ENCODE measurements at regions not wholly inside any gene's neighbourhood (a gene's known extent, or its start where the extent isn't known, plus 50 kb on each side); places are given as distances from the start of the nearest gene placed in this dataset.

- H3K36me3 Mint-ChIP-seq (ENCODE audit: low read depth) = no peaks in the 10 kb centered on the region
- intact Hi-C loops (cut with micrococcal nuclease) = no loop called here
- H3K9me3 Mint-ChIP-seq = no peaks in the 10 kb centered on the region
- no peak overlapping the region for H3K27ac Mint-ChIP-seq
- DNase-seq (no peak), ATAC-seq (ENCODE audit: low read depth) (no peak)
- H3K4me1 Mint-ChIP-seq = no peaks in the 10 kb centered on the region
- no peak overlapping the region for H3K4me3 Mint-ChIP-seq
- TF ChIP-seq CTCF (IDR thresholded peaks at IDR 0.05) = no peak
- no peaks in the 10 kb centered on the region for H3K27me3 Mint-ChIP-seq
- POLR2A ChIA-PET = no interaction called here
- CTCF ChIA-PET = no interaction called here
These were observed 247.7 kb upstream of the ARSJ start for GRCh38 chr4:114226968-114227760.

- ChIA-PET CTCF (no interaction called here), POLR2A (no interaction called here)
- Mint-ChIP-seq H3K4me1 (no peaks in the 10 kb centered on the region), H3K27me3 (no peaks in the 10 kb centered on the region), H3K36me3 (ENCODE audit: low read depth) (no peaks in the 10 kb centered on the region), H3K9me3 (no peaks in the 10 kb centered on the region), H3K27ac (no peak overlapping the region), H3K4me3 (no peak overlapping the region)
- no peak for DNase-seq
- TF ChIP-seq CTCF (IDR thresholded peaks at IDR 0.05) = no peak
- intact Hi-C loops (cut with micrococcal nuclease) = no loop called here
- ATAC-seq (ENCODE audit: low read depth) = no peak
These were observed 250.3 kb upstream of the ARSJ start for GRCh38 chr4:114229706-114230105.

GRCh38 chr4:114236171-114236769 lies 256.8 kb upstream of the ARSJ start:
- TF ChIP-seq CTCF (IDR thresholded peaks at IDR 0.05) = no peak
- Mint-ChIP-seq H3K27me3 (no peaks in the 10 kb centered on the region), H3K4me1 (no peaks in the 10 kb centered on the region), H3K36me3 (ENCODE audit: low read depth) (no peaks in the 10 kb centered on the region), H3K9me3 (no peaks in the 10 kb centered on the region), H3K4me3 (no peak overlapping the region), H3K27ac (no peak overlapping the region)
- ChIA-PET POLR2A (no interaction called here), CTCF (no interaction called here)
- intact Hi-C loops (cut with micrococcal nuclease) = no loop called here
- no peak for DNase-seq
- no peak for ATAC-seq (ENCODE audit: low read depth)

GRCh38 chr4:114237997-114238396 lies 258.6 kb upstream of the ARSJ start:
- no peak for TF ChIP-seq CTCF (IDR thresholded peaks at IDR 0.05)
- DNase-seq = no peak
- Mint-ChIP-seq H3K4me3 (no peak overlapping the region), H3K4me1 (no peaks in the 10 kb centered on the region), H3K27me3 (no peaks in the 10 kb centered on the region), H3K27ac (no peak overlapping the region), H3K9me3 (no peaks in the 10 kb centered on the region), H3K36me3 (ENCODE audit: low read depth) (no peaks in the 10 kb centered on the region)
- CTCF ChIA-PET = no interaction called here
- POLR2A ChIA-PET = no interaction called here
- ATAC-seq (ENCODE audit: low read depth) = no peak
- intact Hi-C loops (cut with micrococcal nuclease) = no loop called here

GRCh38 chr4:114249561-114249960 lies 270.1 kb upstream of the ARSJ start:
- no peak for ATAC-seq (ENCODE audit: low read depth)

More at GRCh38 chr4:114249561-114249960, 270.1 kb upstream of the ARSJ start:
- TF ChIP-seq CTCF (IDR thresholded peaks at IDR 0.05) = no peak
- no peaks in the 10 kb centered on the region for H3K27me3 Mint-ChIP-seq
- intact Hi-C loops (cut with micrococcal nuclease) = no loop called here
- ChIA-PET POLR2A (no interaction called here), CTCF (no interaction called here)
- H3K9me3 Mint-ChIP-seq = no peaks in the 10 kb centered on the region
- no peaks in the 10 kb centered on the region for H3K36me3 Mint-ChIP-seq (ENCODE audit: low read depth)
- H3K27ac Mint-ChIP-seq = no peak overlapping the region
- no peaks in the 10 kb centered on the region for H3K4me1 Mint-ChIP-seq
- no peak overlapping the region for H3K4me3 Mint-ChIP-seq
- no peak for DNase-seq
